Body of pancreas (tissue), 4 donors: ENCODE measurements at regions not wholly inside any gene's neighbourhood (a gene's known extent, or its start where the extent isn't known, plus 50 kb on each side); places are given as distances from the start of the nearest gene placed in this dataset.
"Not testable (repeated sequence)": the region's sequence is repeated elsewhere in the genome, so short reads cannot be mapped to it uniquely, and the experiment has no call there.

Experiments used
- ATAC-seq: fragments of 150-250 bp; one replicate; pipeline ENCODE4 v1.9.1; 2016
- DNase-seq, 4 donors: peaks; one replicate each; pipeline ENCODE4 v3.0.0-alpha.2; 2019
- H3K27ac ChIP-seq, 4 donors: fragments of 200-600 bp; sonication (generic); 1 replicate in 3 of 4; 2 replicates in 1 of 4; pipeline versions ENCODE4 v1.5.1 to v1.6.1; 2016 to 2019; ENCODE audit warnings: mild to moderate bottlenecking in 1 of 4, mixed read lengths in 1 of 4, moderate library complexity in 1 of 4
- H3K27me3 ChIP-seq, 2 donors: fragments of 200-600 bp; sonication (generic); one replicate each; pipeline ENCODE4 v1.6.0; 2016; ENCODE audit warnings: mild to moderate bottlenecking in 1 of 2
- H3K36me3 ChIP-seq, 2 donors: fragments of 200-600 bp; sonication (generic); replicated peaks in 1 of 2; 2 replicates each; pipeline ENCODE4 v1.5.1; 2016; ENCODE audit warnings: low read depth in 2 of 2; ENCODE audit not compliant: insufficient read depth in 1 of 2
- H3K4me1 ChIP-seq: fragments of 200-600 bp; sonication (generic); one replicate; pipeline ENCODE4 v1.6.0; 2016
- H3K4me3 ChIP-seq, 2 donors: fragments of 200-600 bp; sonication (generic); 1 replicate in 1 of 2; 2 replicates in 1 of 2; pipeline ENCODE4 v1.5.1; 2016 to 2019
- H3K9me3 ChIP-seq, 3 donors: fragments of 200-600 bp; sonication (generic); 1 replicate in 2 of 3; 2 replicates in 1 of 3; pipeline ENCODE4 v1.5.1; 2016
- POLR2A ChIP-seq, 3 donors: fragments of 450-650 bp; IDR thresholded peaks; one replicate each; pipeline ENCODE4 v1.6.1; 2016; ENCODE audit warnings: antibody characterized with exemption in 3 of 3, mild to moderate bottlenecking in 2 of 3
- WGBS, 2 donors: methylation state at CpG; one replicate each; pipeline ENCODE4 v1.1.5; 2017; 5-methylcytosine and 5-hydroxymethylcytosine counted together
- intact Hi-C: fragments of 100-400 bp; cut with DNase I; formaldehyde crosslinking; loops from one replicate; pipeline ENCODE4 v1.15.1; 2023
- TF ChIP-seq, protein P1 (sequence below), 7 experiments: fragments of 450-650 bp in 4 of 7; fragments of 200-600 bp in 3 of 7; sonication (generic) in 3 of 7; IDR thresholded peaks; one replicate each; pipeline ENCODE4 v1.5.1; 2016 to 2019; ENCODE audit warnings: antibody characterized with exemption in 7 of 7

GRCh38 chr2:138066139-138066806 lies 102.0 kb downstream of the HNMT start:
- H3K27me3 ChIP-seq: no peaks in the 10 kb centered on the region
- no peaks in the 10 kb centered on the region for H3K4me1 ChIP-seq
- no peak for DNase-seq
- H3K9me3 ChIP-seq: no peaks in the 10 kb centered on the region
- intact Hi-C loops: no loop called here
- H3K4me3 ChIP-seq: no peak overlapping the region
- no peaks in the 10 kb centered on the region for H3K36me3 ChIP-seq
- H3K27ac ChIP-seq: no peak overlapping the region
- TF ChIP-seq POLR2A (IDR thresholded peaks at IDR 0.05): no peak
- TF ChIP-seq, protein P1, sequence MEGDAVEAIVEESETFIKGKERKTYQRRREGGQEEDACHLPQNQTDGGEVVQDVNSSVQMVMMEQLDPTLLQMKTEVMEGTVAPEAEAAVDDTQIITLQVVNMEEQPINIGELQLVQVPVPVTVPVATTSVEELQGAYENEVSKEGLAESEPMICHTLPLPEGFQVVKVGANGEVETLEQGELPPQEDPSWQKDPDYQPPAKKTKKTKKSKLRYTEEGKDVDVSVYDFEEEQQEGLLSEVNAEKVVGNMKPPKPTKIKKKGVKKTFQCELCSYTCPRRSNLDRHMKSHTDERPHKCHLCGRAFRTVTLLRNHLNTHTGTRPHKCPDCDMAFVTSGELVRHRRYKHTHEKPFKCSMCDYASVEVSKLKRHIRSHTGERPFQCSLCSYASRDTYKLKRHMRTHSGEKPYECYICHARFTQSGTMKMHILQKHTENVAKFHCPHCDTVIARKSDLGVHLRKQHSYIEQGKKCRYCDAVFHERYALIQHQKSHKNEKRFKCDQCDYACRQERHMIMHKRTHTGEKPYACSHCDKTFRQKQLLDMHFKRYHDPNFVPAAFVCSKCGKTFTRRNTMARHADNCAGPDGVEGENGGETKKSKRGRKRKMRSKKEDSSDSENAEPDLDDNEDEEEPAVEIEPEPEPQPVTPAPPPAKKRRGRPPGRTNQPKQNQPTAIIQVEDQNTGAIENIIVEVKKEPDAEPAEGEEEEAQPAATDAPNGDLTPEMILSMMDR (IDR thresholded peaks at IDR 0.05): no peak
- ATAC-seq: no peak
- 78 to 92% methylated on average over 3 of the region's 3 CpGs for WGBS, 2 donors

GRCh38 chr2:138066841-138067240 lies 102.6 kb downstream of the HNMT start:
- Histone ChIP-seq H3K27me3 (no peaks in the 10 kb centered on the region), H3K36me3 (no peaks in the 10 kb centered on the region), H3K4me1 (no peaks in the 10 kb centered on the region), H3K27ac (no peak overlapping the region), H3K9me3 (no peaks in the 10 kb centered on the region), H3K4me3 (no peak overlapping the region)
- intact Hi-C loops: no loop called here
- no peak for DNase-seq
- WGBS, 2 donors: 80 to 94% methylated on average over 1 of the region's 1 CpG
- TF ChIP-seq, protein P1 (IDR thresholded peaks at IDR 0.05): no peak
- no peak for TF ChIP-seq POLR2A (IDR thresholded peaks at IDR 0.05)
- no peak for ATAC-seq

DNA sequence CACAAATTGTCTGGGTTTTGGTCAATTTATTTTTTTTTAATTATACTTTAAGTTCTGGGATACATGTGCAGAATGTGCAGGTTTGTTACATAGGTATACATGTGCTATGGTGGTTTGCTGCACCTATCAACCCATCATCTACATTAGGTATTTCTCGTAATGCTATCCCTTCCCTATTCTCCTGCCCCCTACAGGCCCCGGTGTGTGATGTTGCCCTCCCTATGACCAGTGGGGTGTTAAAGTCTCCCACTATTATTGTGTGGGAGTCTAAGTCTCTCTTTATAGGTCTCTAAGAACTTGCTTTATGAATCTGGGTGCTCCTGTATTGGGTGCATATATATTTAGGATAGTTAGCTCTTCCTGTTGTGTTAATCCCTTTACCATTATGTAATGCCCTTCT lies 104.4 kb downstream of the HNMT start:
- DNase-seq, intact Hi-C loops, H3K27me3 ChIP-seq, H3K27ac ChIP-seq, H3K4me3 ChIP-seq, ATAC-seq, H3K4me1 ChIP-seq, H3K36me3 ChIP-seq, H3K9me3 ChIP-seq: not testable (repeated sequence)
- 74 to 81% methylated on average over 2 of the region's 2 CpGs for WGBS, 2 donors

- H3K9me3 ChIP-seq, H3K27ac ChIP-seq, intact Hi-C loops, H3K4me3 ChIP-seq, H3K36me3 ChIP-seq, H3K27me3 ChIP-seq, ATAC-seq, DNase-seq, H3K4me1 ChIP-seq: not testable (repeated sequence)
- WGBS, 2 donors: 87 to 97% methylated on average over 5 to 7 of the region's 7 CpGs
Measured at GRCh38 chr2:138071042-138071719, 106.9 kb downstream of the HNMT start.

DNA sequence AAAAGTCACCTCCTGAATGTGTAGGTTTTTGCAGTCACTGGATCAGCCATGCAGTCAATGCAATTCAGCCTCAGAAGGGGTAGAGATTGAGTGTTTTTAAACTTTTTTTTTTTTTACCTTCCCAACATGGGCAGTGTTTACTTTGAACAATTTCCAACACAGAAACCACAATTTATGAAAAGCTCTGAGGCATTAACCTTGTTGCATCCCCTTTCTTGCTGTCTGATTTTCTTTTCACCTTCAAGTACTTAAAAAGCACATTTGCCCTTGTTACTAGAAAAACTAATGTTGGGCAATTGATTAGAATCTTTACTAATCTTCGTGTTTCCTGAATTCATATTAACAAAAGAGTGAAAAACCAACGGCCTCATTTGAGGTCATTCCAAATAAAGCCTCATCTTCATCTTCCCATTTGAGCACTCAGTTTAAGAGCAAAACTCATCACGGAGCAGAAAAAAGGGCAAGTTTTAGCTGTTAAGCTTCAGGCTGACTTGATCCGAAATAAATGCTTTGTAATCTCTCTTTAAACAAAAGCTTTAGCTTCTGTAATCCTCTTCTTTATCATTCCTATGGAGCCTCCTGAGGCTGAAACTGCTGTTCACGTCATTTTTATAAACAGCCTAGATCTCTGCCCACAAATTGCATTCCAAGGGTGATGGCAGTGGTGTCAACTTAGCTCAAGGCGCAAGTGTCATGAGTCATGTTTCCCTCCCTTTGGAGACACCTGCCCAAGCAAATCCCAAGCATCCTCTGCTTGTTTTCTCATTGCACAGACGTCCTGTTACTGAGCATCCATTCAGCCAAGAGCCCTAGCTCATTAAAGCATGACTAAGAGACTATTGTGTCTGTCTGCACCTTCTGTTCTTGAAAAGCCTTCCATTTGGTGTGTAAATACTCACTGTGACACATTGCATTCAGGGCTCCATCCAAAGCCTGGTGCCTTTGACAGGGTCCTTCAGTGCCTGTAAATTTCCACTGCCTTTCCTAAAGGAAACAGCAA lies 107.7 kb downstream of the HNMT start:
- DNase-seq (no peak), ATAC-seq (no peak)
- intact Hi-C loops: no loop called here
- no peaks in the 10 kb centered on the region for H3K27me3 ChIP-seq
- 69 to 75% methylated on average over 7 of the region's 7 CpGs for WGBS, 2 donors
- H3K4me1 ChIP-seq: no peaks in the 10 kb centered on the region
- H3K9me3 ChIP-seq: no peaks in the 10 kb centered on the region
- no peak overlapping the region for H3K4me3 ChIP-seq
- TF ChIP-seq, protein P1 (IDR thresholded peaks at IDR 0.05): no peak
- no peak for TF ChIP-seq POLR2A (IDR thresholded peaks at IDR 0.05)
- no peaks in the 10 kb centered on the region for H3K36me3 ChIP-seq
- no peak overlapping the region for H3K27ac ChIP-seq
